H1 (cell line): ENCODE measurements at regions not wholly inside any gene's neighbourhood (a gene's known extent, or its start where the extent isn't known, plus 50 kb on each side); places are given as distances from the start of the nearest gene placed in this dataset.
"Not testable (repeated sequence)": the region's sequence is repeated elsewhere in the genome, so short reads cannot be mapped to it uniquely, and the experiment has no call there.

Experiments
- CTCF ChIA-PET: fragments of 300-600 bp; sonication (Branson Sonifier 250); formaldehyde crosslinking; loops from one replicate; lab custom pipeline; 2021; ENCODE audit not compliant: partially characterized antibody; lab: Charles Lee
- POLR2A ChIA-PET: fragments of 300-600 bp; sonication (Branson Sonifier 250); formaldehyde crosslinking; loops from one replicate; lab custom pipeline; 2021; ENCODE audit warnings: inconsistent platforms; ENCODE audit not compliant: partially characterized antibody; lab: Charles Lee
- DNase-seq, 2 experiments: peaks; one replicate each; pipeline versions ENCODE4 v3.0.0 to v3.0.0-alpha.2; 2010 to 2022; ENCODE audit warnings: low spot score in 2 of 2, low read depth in 1 of 2, mixed read lengths in 1 of 2
- FAIRE-seq: peaks from 2 replicates; lab custom pipeline; 2011; peaks lifted over from hg19 to GRCh38; lab: Jason Lieb, UNC
- H2AFZ ChIP-seq: 2 replicates; pipeline ENCODE4 v1.8.1; 2012; ENCODE audit warnings: low read length, inconsistent platforms
- H2AK5ac ChIP-seq: 2 replicates; pipeline ENCODE4 v1.6.1; 2013; ENCODE audit warnings: low read depth, low read length
- H2BK120ac ChIP-seq: replicated peaks from 2 replicates; pipeline ENCODE3; 2013; ENCODE audit warnings: low read depth, low read length, inconsistent platforms
- H2BK12ac ChIP-seq: 2 replicates; pipeline ENCODE4 v1.6.1; 2013; ENCODE audit warnings: low read depth, low read length
- H2BK15ac ChIP-seq: 2 replicates; pipeline ENCODE4 v1.6.1; 2013; ENCODE audit warnings: low read length
- H2BK20ac ChIP-seq: 2 replicates; pipeline ENCODE4 v1.6.1; 2013; ENCODE audit warnings: low read length
- H2BK5ac ChIP-seq: 2 replicates; pipeline ENCODE4 v1.6.1; 2013; ENCODE audit warnings: low read depth, low read length
- H3K14ac ChIP-seq: 2 replicates; pipeline ENCODE4 v1.6.1; 2013; ENCODE audit warnings: inconsistent platforms; ENCODE audit not compliant: insufficient read length
- H3K18ac ChIP-seq: 2 replicates; pipeline ENCODE4 v1.6.1; 2013; ENCODE audit warnings: low read length; ENCODE audit errors: extremely low read depth
- H3K23ac ChIP-seq: 2 replicates; pipeline ENCODE4 v1.6.1; 2013; ENCODE audit warnings: inconsistent platforms; ENCODE audit not compliant: insufficient read length
- H3K23me2 ChIP-seq: 2 replicates; pipeline ENCODE4 v1.6.1; 2013; ENCODE audit warnings: low read depth, low read length
- H3K27ac ChIP-seq: 2 replicates; pipeline ENCODE4 v1.6.1; 2011; ENCODE audit warnings: low read depth, low read length, inconsistent platforms
- H3K27me3 ChIP-seq, 4 experiments: replicated peaks in 1 of 4; 1 replicate in 1 of 4; 2 replicates in 3 of 4; pipeline versions ENCODE4 v1.6.1 to v1.8.1; 2011 to 2013; ENCODE audit warnings: low read length in 3 of 4, mild to moderate bottlenecking in 3 of 4, inconsistent platforms in 2 of 4, mixed read lengths in 2 of 4, moderate library complexity in 1 of 4; ENCODE audit not compliant: control insufficient read depth in 3 of 4, insufficient read depth in 3 of 4; ENCODE audit errors: extremely low read depth in 1 of 4
- H3K36me3 ChIP-seq, 4 experiments: 2 replicates each; pipeline versions ENCODE4 v1.6.1 to v1.8.1; 2011 to 2013; ENCODE audit warnings: mild to moderate bottlenecking in 4 of 4, low read length in 3 of 4, moderate library complexity in 2 of 4, control low read depth in 1 of 4, inconsistent platforms in 1 of 4; ENCODE audit not compliant: insufficient read depth in 4 of 4, control insufficient read depth in 2 of 4
- H3K4ac ChIP-seq: replicated peaks from 2 replicates; pipeline ENCODE3; 2013; ENCODE audit warnings: low read length, low read depth, mixed read lengths, inconsistent platforms; ENCODE audit not compliant: insufficient read length
- H3K4me1 ChIP-seq, 4 experiments: replicated peaks in 1 of 4; 1 replicate in 1 of 4; 2 replicates in 3 of 4; pipeline versions ENCODE4 v1.6.1 to v1.8.1; 2011 to 2013; ENCODE audit warnings: low read length in 3 of 4, inconsistent platforms in 2 of 4, mixed read lengths in 1 of 4; ENCODE audit not compliant: insufficient read depth in 4 of 4, control insufficient read depth in 3 of 4
- H3K4me2 ChIP-seq, 2 experiments: 2 replicates each; pipeline versions ENCODE4 v1.6.1 to v1.8.1; 2011 to 2013; ENCODE audit warnings: low read depth in 2 of 2, low read length in 2 of 2, control low read depth in 1 of 2, inconsistent platforms in 1 of 2, mild to moderate bottlenecking in 1 of 2; ENCODE audit not compliant: insufficient read depth in 1 of 2
- H3K4me3 ChIP-seq, 4 experiments: fragments of 200-600, 300-600 bp in 1 of 4; sonication (generic), shearing (Covaris generic), sonication (Bioruptor Twin) in 1 of 4; 2 replicates each; pipeline versions ENCODE4 v1.5.1 to v1.8.1; 2011 to 2016; ENCODE audit warnings: low read length in 4 of 4, low read depth in 3 of 4, control low read depth in 2 of 4, inconsistent platforms in 2 of 4, mild to moderate bottlenecking in 2 of 4, mixed read lengths in 1 of 4, moderate library complexity in 1 of 4; ENCODE audit not compliant: insufficient read depth in 2 of 4; ENCODE audit errors: extremely low read depth in 1 of 4
- H3K56ac ChIP-seq: replicated peaks from 2 replicates; pipeline ENCODE3; 2013; ENCODE audit warnings: low read depth, mild to moderate bottlenecking, mixed read lengths, low read length, inconsistent platforms; ENCODE audit not compliant: insufficient read length
- H3K79me1 ChIP-seq: 2 replicates; pipeline ENCODE4 v1.6.1; 2013; ENCODE audit warnings: low read depth, low read length, control low read depth
- H3K79me2 ChIP-seq, 2 experiments: 2 replicates each; pipeline versions ENCODE4 v1.6.1 to v1.8.1; 2012 to 2013; ENCODE audit warnings: low read length in 2 of 2, mild to moderate bottlenecking in 2 of 2, inconsistent platforms in 1 of 2; ENCODE audit not compliant: insufficient read depth in 2 of 2, control insufficient read depth in 1 of 2
- H3K9ac ChIP-seq, 4 experiments: replicated peaks in 1 of 4; 1 replicate in 1 of 4; 2 replicates in 3 of 4; pipeline versions ENCODE4 v1.6.1 to v1.8.1; 2011 to 2013; ENCODE audit warnings: low read depth in 3 of 4, low read length in 3 of 4, control low read depth in 2 of 4, mild to moderate bottlenecking in 2 of 4, moderate library complexity in 2 of 4, inconsistent platforms in 1 of 4; ENCODE audit errors: extremely low read depth in 1 of 4
- H3K9me3 ChIP-seq, 2 experiments: 2 replicates each; pipeline versions ENCODE4 v1.6.1 to v1.8.1; 2012 to 2013; ENCODE audit warnings: mild to moderate bottlenecking in 2 of 2, moderate library complexity in 2 of 2, control low read depth in 1 of 2, inconsistent platforms in 1 of 2, low read depth in 1 of 2, low read length in 1 of 2, mixed read lengths in 1 of 2; ENCODE audit not compliant: insufficient read depth in 2 of 2
- H4K20me1 ChIP-seq, 2 experiments: replicated peaks in 1 of 2; 2 replicates each; pipeline versions ENCODE3 to v1.8.1; 2011 to 2013; ENCODE audit warnings: inconsistent platforms in 2 of 2, low read length in 2 of 2, mild to moderate bottlenecking in 1 of 2; ENCODE audit not compliant: insufficient read depth in 2 of 2, control insufficient read depth in 1 of 2
- H4K5ac ChIP-seq: 2 replicates; pipeline ENCODE4 v1.6.1; 2013; ENCODE audit warnings: low read length, low read depth, mixed read lengths, inconsistent platforms; ENCODE audit not compliant: insufficient read length
- H4K8ac ChIP-seq: 2 replicates; pipeline ENCODE4 v1.8.0; 2013; ENCODE audit warnings: mild to moderate bottlenecking, moderate library complexity, low read length, inconsistent platforms; ENCODE audit not compliant: insufficient read depth; ENCODE audit errors: extremely low read depth
- H4K91ac ChIP-seq: replicated peaks from 2 replicates; pipeline ENCODE3; 2013; ENCODE audit warnings: low read length, mixed read lengths, inconsistent platforms; ENCODE audit not compliant: insufficient read length
- WGBS, 2 experiments: shearing (Covaris generic) in 1 of 2; methylation state at CpG; one replicate each; pipeline versions ENCODE4 v1.1.6 to v1.1.7; 2013 to 2015; ENCODE audit warnings: low lambda C conversion rate in 2 of 2, mixed read lengths in 2 of 2, inconsistent platforms in 1 of 2, low coverage in 1 of 2, missing lambda C conversion rate in 1 of 2; ENCODE audit not compliant: insufficient replicate concordance in 2 of 2, insufficient coverage in 1 of 2, insufficient read length in 1 of 2; ENCODE audit errors: extremely low coverage in 1 of 2, missing lambda C conversion rate in 1 of 2; 5-methylcytosine and 5-hydroxymethylcytosine counted together

GRCh38 chr7:64459858-64460257, 103.0 kb downstream of the ZNF680 start:
- H4K20me1 ChIP-seq, H3K79me2 ChIP-seq, H3K4me2 ChIP-seq, H2BK12ac ChIP-seq, H4K91ac ChIP-seq, H3K56ac ChIP-seq, H3K4me3 ChIP-seq, H2BK15ac ChIP-seq, H2BK5ac ChIP-seq, H2BK120ac ChIP-seq, H2AK5ac ChIP-seq, H4K8ac ChIP-seq, H3K14ac ChIP-seq, H3K36me3 ChIP-seq, H3K23me2 ChIP-seq, POLR2A ChIA-PET, H3K27ac ChIP-seq, H2AFZ ChIP-seq, H3K27me3 ChIP-seq, FAIRE-seq, H3K9ac ChIP-seq, H2BK20ac ChIP-seq, H4K5ac ChIP-seq, H3K18ac ChIP-seq, H3K4ac ChIP-seq, H3K23ac ChIP-seq, CTCF ChIA-PET, DNase-seq, H3K4me1 ChIP-seq, H3K79me1 ChIP-seq: not testable (repeated sequence)
- 73% methylated on average over 5 of the region's 5 CpGs; no CpG with 5 or more reads in 1 of the 2 experiments for WGBS, 2 experiments
- peaks cover 48 to 55% of the 10 kb centered on the region in 2 experiments for H3K9me3 ChIP-seq
